ENCODE measurements at regions not wholly inside any gene's neighbourhood (a gene's known extent, or its start where the extent isn't known, plus 50 kb on each side); places are given as distances from the start of the nearest gene placed in this dataset.

DNA sequence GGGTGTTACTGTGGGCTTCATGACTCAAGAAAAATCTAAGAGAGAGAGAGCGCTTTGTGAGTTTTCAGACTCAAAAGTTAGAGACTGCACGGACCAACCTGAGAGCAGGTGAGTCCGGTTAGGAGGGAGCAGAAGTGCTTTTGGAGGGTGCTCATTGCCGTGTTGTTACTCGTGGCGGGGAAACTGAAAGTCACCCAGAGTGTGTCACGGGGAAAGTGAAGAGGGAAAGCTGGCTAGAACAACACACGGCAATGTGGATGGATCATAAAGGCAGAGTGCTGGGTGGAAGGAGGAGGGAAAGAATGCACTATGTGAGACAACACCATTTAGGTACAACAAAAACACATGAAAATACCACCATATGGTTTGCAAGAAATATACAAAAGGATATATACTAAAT, 112.3 kb downstream of the BDH1 start (continued):
- TF ChIP-seq, protein P1, sequence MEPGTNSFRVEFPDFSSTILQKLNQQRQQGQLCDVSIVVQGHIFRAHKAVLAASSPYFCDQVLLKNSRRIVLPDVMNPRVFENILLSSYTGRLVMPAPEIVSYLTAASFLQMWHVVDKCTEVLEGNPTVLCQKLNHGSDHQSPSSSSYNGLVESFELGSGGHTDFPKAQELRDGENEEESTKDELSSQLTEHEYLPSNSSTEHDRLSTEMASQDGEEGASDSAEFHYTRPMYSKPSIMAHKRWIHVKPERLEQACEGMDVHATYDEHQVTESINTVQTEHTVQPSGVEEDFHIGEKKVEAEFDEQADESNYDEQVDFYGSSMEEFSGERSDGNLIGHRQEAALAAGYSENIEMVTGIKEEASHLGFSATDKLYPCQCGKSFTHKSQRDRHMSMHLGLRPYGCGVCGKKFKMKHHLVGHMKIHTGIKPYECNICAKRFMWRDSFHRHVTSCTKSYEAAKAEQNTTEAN (CRISPR knock-in tag; IDR thresholded peaks at IDR 0.05), result no peak
- TF ChIP-seq EMX1 (CRISPR knock-in tag; IDR thresholded peaks at IDR 0.05) (no peak), ZNF263 (CRISPR knock-in tag; IDR thresholded peaks at IDR 0.05; ENCODE audit: low read depth) (no peak)

DNA sequence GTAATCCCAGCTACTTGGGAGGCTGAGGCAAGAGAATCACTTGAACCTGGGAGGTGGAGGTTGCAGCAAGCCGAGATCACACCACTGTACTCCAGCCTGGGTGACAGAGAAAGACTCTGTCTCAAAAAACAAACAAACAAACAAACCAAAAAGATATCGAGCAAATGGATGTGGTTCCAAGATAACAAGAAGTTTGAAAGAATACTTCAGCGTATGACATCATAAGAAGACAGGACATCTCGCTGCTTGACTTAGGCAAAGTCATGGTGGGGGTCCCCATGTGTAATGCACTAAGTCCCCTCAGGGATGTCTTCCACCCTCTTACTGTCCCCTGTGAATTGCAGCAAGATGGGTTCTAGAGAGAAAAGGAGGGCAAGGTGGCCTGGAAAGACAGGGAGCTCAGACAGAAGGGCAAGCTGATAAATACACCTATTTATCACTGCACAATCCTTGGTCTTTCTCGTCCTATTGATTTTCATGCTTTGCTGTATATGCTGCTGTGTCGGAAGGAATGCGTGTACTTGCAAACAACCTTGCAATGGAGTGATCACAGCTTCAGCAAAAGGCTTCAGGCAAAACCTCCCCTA, 115.0 kb downstream of the BDH1 start:
- ChIA-PET CTCF (interaction anchor here (1.4 kb wide), 1 partner anchor 61 kb away, joined by 5 read pairs; no protein-coding TSS in a partner anchor), POLR2A (interaction anchor here (0.6 kb wide), 1 partner anchor 106 kb away, joined by 3 read pairs; no protein-coding TSS in a partner anchor)
- DNase-seq (ENCODE audit: low spot score) (no peak), ATAC-seq (no peak)
- Mint-ChIP-seq H3K9me3 (no peaks in the 10 kb centered on the region), H3K36me3 (no peaks in the 10 kb centered on the region), H3K27ac (no peak overlapping the region), H3K4me3 (no peak overlapping the region), H3K27me3 (ENCODE audit: low read depth) (no peaks in the 10 kb centered on the region; the same call in 1 of the 2 replicates), H3K4me1 (no peaks in the 10 kb centered on the region)
- TF ChIP-seq ZNF263 (CRISPR knock-in tag; IDR thresholded peaks at IDR 0.05; ENCODE audit: low read depth) (no peak), ZNF671 (CRISPR knock-in tag; IDR thresholded peaks at IDR 0.05) (no peak), TEAD1 (CRISPR knock-in tag; IDR thresholded peaks at IDR 0.05) (no peak), FOXJ3 (CRISPR knock-in tag; IDR thresholded peaks at IDR 0.05; ENCODE audit: borderline replicate concordance) (no peak), ETV6 (CRISPR knock-in tag; IDR thresholded peaks at IDR 0.05) (no peak), GRHL2 (CRISPR knock-in tag; IDR thresholded peaks at IDR 0.05; ENCODE audit: insufficient replicate concordance, severe bottlenecking) (no peak), PRRX2 (CRISPR knock-in tag; IDR thresholded peaks at IDR 0.05) (no peak)
- TF ChIP-seq, protein P2, sequence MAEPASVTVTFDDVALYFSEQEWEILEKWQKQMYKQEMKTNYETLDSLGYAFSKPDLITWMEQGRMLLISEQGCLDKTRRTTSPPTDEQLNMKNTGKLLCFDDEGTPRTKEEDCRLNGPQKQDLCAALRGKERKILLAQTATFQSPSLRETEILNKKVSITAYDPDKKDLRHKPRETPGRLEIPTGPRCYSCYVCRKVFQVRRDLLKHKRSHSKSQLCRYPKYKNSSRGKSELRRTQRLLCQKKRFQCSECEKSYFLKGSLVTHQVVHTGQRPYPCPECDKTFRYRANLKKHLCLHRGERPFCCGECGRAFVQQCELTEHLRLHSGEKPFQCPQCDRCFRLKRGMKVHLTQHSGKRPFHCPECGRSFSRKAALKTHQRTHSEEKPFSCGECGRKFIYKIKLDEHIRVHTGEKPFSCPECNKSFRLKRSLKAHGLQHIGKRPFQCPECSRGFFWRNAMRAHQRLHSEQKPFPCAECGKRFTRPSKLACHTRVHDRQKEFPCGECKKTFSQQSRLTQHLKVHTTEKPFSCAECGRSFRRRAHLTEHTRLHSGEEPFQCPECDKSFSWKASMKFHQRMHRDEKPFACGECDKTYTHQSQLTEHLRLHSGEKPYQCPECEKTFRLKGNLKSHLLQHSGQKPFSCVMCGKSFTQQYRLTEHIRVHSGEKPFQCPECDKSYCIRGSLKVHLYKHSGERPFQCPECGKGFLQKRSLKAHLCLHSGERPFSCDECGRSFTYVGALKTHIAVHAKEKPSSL (CRISPR knock-in tag; conservative IDR thresholded peaks at IDR 0.05), result no peak
- TF ChIP-seq, protein P3, sequence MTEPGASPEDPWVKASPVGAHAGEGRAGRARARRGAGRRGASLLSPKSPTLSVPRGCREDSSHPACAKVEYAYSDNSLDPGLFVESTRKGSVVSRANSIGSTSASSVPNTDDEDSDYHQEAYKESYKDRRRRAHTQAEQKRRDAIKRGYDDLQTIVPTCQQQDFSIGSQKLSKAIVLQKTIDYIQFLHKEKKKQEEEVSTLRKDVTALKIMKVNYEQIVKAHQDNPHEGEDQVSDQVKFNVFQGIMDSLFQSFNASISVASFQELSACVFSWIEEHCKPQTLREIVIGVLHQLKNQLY (CRISPR knock-in tag; IDR thresholded peaks at IDR 0.05), result no peak
- TF ChIP-seq, protein P4, sequence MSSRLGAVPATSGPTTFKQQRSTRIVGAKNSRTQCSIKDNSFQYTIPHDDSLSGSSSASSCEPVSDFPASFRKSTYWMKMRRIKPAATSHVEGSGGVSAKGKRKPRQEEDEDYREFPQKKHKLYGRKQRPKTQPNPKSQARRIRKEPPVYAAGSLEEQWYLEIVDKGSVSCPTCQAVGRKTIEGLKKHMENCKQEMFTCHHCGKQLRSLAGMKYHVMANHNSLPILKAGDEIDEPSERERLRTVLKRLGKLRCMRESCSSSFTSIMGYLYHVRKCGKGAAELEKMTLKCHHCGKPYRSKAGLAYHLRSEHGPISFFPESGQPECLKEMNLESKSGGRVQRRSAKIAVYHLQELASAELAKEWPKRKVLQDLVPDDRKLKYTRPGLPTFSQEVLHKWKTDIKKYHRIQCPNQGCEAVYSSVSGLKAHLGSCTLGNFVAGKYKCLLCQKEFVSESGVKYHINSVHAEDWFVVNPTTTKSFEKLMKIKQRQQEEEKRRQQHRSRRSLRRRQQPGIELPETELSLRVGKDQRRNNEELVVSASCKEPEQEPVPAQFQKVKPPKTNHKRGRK (CRISPR knock-in tag; IDR thresholded peaks at IDR 0.05; ENCODE audit: borderline replicate concordance), result no peak
- TF ChIP-seq, protein P5, sequence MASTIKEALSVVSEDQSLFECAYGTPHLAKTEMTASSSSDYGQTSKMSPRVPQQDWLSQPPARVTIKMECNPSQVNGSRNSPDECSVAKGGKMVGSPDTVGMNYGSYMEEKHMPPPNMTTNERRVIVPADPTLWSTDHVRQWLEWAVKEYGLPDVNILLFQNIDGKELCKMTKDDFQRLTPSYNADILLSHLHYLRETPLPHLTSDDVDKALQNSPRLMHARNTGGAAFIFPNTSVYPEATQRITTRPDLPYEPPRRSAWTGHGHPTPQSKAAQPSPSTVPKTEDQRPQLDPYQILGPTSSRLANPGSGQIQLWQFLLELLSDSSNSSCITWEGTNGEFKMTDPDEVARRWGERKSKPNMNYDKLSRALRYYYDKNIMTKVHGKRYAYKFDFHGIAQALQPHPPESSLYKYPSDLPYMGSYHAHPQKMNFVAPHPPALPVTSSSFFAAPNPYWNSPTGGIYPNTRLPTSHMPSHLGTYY (CRISPR knock-in tag; IDR thresholded peaks at IDR 0.05), result no peak
- TF ChIP-seq, protein P6, sequence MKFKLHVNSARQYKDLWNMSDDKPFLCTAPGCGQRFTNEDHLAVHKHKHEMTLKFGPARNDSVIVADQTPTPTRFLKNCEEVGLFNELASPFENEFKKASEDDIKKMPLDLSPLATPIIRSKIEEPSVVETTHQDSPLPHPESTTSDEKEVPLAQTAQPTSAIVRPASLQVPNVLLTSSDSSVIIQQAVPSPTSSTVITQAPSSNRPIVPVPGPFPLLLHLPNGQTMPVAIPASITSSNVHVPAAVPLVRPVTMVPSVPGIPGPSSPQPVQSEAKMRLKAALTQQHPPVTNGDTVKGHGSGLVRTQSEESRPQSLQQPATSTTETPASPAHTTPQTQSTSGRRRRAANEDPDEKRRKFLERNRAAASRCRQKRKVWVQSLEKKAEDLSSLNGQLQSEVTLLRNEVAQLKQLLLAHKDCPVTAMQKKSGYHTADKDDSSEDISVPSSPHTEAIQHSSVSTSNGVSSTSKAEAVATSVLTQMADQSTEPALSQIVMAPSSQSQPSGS (CRISPR knock-in tag; IDR thresholded peaks at IDR 0.05; ENCODE audit: borderline replicate concordance, low read depth), result no peak
- TF ChIP-seq, protein P7, sequence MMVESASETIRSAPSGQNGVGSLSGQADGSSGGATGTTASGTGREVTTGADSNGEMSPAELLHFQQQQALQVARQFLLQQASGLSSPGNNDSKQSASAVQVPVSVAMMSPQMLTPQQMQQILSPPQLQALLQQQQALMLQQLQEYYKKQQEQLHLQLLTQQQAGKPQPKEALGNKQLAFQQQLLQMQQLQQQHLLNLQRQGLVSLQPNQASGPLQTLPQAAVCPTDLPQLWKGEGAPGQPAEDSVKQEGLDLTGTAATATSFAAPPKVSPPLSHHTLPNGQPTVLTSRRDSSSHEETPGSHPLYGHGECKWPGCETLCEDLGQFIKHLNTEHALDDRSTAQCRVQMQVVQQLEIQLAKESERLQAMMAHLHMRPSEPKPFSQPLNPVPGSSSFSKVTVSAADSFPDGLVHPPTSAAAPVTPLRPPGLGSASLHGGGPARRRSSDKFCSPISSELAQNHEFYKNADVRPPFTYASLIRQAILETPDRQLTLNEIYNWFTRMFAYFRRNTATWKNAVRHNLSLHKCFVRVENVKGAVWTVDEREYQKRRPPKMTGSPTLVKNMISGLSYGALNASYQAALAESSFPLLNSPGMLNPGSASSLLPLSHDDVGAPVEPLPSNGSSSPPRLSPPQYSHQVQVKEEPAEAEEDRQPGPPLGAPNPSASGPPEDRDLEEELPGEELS (CRISPR knock-in tag; IDR thresholded peaks at IDR 0.05), result no peak
- TF ChIP-seq, protein P8, sequence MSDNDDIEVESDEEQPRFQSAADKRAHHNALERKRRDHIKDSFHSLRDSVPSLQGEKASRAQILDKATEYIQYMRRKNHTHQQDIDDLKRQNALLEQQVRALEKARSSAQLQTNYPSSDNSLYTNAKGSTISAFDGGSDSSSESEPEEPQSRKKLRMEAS (CRISPR knock-in tag; IDR thresholded peaks at IDR 0.05), result no peak
- TF ChIP-seq, protein P9, sequence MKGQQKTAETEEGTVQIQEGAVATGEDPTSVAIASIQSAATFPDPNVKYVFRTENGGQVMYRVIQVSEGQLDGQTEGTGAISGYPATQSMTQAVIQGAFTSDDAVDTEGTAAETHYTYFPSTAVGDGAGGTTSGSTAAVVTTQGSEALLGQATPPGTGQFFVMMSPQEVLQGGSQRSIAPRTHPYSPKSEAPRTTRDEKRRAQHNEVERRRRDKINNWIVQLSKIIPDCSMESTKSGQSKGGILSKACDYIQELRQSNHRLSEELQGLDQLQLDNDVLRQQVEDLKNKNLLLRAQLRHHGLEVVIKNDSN (CRISPR knock-in tag; IDR thresholded peaks at IDR 0.05), result no peak
